ENCODE measurements at regions not wholly inside any gene's neighbourhood (a gene's known extent, or its start where the extent isn't known, plus 50 kb on each side); places are given as distances from the start of the nearest gene placed in this dataset.
"Not testable (repeated sequence)": the region's sequence is repeated elsewhere in the genome, so short reads cannot be mapped to it uniquely, and the experiment has no call there.

- not testable (repeated sequence) for DNase-seq
Measured at GRCh38 chr13:58505262-58505920, 873.8 kb downstream of the PCDH17 start.

GRCh38 chr13:58528351-58528750 is 896.8 kb downstream of the PCDH17 start:
- no peak for DNase-seq

- no peak for DNase-seq
Measured at GRCh38 chr13:58531614-58532013, 900.1 kb downstream of the PCDH17 start.

- DNase-seq, result no peak
Measured at GRCh38 chr13:58542530-58542929, 911.0 kb downstream of the PCDH17 start.

GRCh38 chr13:58547419-58547818 is 915.9 kb downstream of the PCDH17 start:
- DNase-seq, result no peak

- no peak for DNase-seq
Measured at GRCh38 chr13:58566176-58566575, 934.6 kb downstream of the PCDH17 start.

- DNase-seq, result no peak
Measured at GRCh38 chr13:58573743-58574142, 942.2 kb downstream of the PCDH17 start.

GRCh38 chr13:58574791-58575190 is 943.2 kb downstream of the PCDH17 start:
- DNase-seq, result no peak

- no peak for DNase-seq
Measured at GRCh38 chr13:58579468-58579867, 947.9 kb downstream of the PCDH17 start.

GRCh38 chr13:58583966-58584365 is 952.4 kb downstream of the PCDH17 start:
- no peak for DNase-seq

- DNase-seq, result no peak
Measured at GRCh38 chr13:58584610-58585009, 953.1 kb downstream of the PCDH17 start.

- DNase-seq, result no peak
Measured at GRCh38 chr13:58587183-58587582, 955.6 kb downstream of the PCDH17 start.

GRCh38 chr13:58592052-58592451 is 960.5 kb downstream of the PCDH17 start:
- DNase-seq, result no peak

GRCh38 chr13:58592786-58593185 is 961.2 kb downstream of the PCDH17 start:
- no peak for DNase-seq

- no peak for DNase-seq
Measured at GRCh38 chr13:58594747-58595600, 963.4 kb downstream of the PCDH17 start.

- no peak for DNase-seq
Measured at GRCh38 chr13:58597552-58597951, 966.0 kb downstream of the PCDH17 start.

- DNase-seq, result no peak
Measured at GRCh38 chr13:58598241-58598640, 966.7 kb downstream of the PCDH17 start.

- no peak for DNase-seq
Measured at GRCh38 chr13:58611117-58611516, 979.6 kb downstream of the PCDH17 start.

- DNase-seq, result no peak
Measured at GRCh38 chr13:58617880-58618665, 986.5 kb downstream of the PCDH17 start.

GRCh38 chr13:58619396-58620113 is 988.0 kb downstream of the PCDH17 start:
- DNase-seq, result no peak

- no peak for DNase-seq
Measured at GRCh38 chr13:58620176-58620575, 988.6 kb downstream of the PCDH17 start.

- DNase-seq, result no peak
Measured at GRCh38 chr13:58625703-58626389, 994.3 kb downstream of the PCDH17 start.
